ENCODE measurements at regions not wholly inside any gene's neighbourhood (a gene's known extent, or its start where the extent isn't known, plus 50 kb on each side); places are given as distances from the start of the nearest gene placed in this dataset.
"Not testable (repeated sequence)": the region's sequence is repeated elsewhere in the genome, so short reads cannot be mapped to it uniquely, and the experiment has no call there.

DNA sequence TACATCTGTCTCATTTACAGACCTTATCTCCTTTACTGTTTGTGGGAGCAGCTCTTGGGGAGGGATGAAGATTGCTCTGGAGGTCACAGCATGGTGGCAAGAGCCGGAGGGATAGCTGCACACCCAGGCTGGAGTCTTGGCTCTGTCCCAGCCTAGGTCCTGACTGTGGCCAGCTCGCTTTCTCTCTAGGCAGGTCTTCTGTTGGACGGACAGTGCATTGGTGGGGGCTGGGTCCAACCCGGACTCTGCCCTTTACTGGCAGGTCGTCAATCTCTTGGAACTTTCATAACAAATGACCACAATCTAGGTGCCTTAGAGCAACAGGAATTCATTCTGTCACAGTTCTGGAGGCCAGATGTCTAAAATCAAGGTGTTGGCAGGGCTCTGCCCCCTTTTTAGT lies 319.8 kb upstream of the C1orf174 start:
- H3K4me3 ChIP-seq (ENCODE audit: low read depth, low read length): no peak overlapping the region
- TF ChIP-seq, protein P1, sequence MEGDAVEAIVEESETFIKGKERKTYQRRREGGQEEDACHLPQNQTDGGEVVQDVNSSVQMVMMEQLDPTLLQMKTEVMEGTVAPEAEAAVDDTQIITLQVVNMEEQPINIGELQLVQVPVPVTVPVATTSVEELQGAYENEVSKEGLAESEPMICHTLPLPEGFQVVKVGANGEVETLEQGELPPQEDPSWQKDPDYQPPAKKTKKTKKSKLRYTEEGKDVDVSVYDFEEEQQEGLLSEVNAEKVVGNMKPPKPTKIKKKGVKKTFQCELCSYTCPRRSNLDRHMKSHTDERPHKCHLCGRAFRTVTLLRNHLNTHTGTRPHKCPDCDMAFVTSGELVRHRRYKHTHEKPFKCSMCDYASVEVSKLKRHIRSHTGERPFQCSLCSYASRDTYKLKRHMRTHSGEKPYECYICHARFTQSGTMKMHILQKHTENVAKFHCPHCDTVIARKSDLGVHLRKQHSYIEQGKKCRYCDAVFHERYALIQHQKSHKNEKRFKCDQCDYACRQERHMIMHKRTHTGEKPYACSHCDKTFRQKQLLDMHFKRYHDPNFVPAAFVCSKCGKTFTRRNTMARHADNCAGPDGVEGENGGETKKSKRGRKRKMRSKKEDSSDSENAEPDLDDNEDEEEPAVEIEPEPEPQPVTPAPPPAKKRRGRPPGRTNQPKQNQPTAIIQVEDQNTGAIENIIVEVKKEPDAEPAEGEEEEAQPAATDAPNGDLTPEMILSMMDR (IDR thresholded peaks at IDR 0.05; ENCODE audit: borderline replicate concordance, insufficient read depth, low read depth, low read length): no peak

DNA sequence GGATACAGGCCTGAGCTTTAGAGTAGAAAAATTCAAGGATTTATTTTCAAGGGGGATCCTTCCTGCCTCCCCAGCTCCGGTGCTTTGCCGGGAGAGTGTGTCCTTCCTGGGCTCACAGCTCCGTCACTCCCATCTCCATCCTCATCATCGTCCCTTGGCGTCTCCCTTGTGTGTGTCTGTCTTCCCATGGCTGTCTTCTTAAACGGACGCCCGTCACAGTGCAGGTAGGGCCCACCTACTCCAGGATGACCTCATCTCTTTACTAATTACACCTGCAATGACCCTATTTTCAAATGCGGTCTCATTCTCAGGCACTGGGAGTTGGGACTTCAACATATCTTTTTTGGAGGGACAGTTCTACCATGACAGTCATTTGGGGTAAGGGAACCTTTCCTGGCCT lies 320.3 kb upstream of the C1orf174 start:
- TF ChIP-seq, protein P1 (IDR thresholded peaks at IDR 0.05; ENCODE audit: borderline replicate concordance, insufficient read depth, low read depth, low read length): no peak

DNA sequence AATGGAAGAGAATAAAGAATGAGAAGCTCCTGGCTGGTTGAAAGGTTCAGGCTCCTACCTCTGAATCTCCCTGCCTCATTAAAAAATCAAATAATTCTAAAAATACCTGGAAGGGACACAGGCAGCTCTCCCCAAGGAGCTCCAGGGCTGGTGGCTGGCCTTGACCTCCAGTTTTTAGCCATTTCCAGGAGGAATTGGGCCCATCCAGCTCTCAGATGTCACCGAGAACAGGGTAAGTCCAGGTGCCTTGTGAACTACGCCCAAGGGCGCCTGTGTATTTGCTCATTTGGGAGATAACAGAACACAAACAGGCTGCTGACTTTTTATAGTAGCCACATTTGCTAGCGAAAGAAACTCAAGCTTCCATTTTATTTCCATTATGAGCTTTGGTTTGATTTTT lies 321.0 kb upstream of the C1orf174 start:
- TF ChIP-seq, protein P1 (IDR thresholded peaks at IDR 0.05; ENCODE audit: borderline replicate concordance, insufficient read depth, low read depth, low read length): no peak
- H3K4me3 ChIP-seq (ENCODE audit: low read depth, low read length): no peak overlapping the region

More for the DNA sequence above, 320.3 kb upstream of the C1orf174 start:
- no peak overlapping the region for H3K4me3 ChIP-seq (ENCODE audit: low read depth, low read length)

- TF ChIP-seq, protein P1 (IDR thresholded peaks at IDR 0.05; ENCODE audit: borderline replicate concordance, insufficient read depth, low read depth, low read length): no peak
Observed at GRCh38 chr1:4224684-4225467, 324.8 kb upstream of the C1orf174 start.

DNA sequence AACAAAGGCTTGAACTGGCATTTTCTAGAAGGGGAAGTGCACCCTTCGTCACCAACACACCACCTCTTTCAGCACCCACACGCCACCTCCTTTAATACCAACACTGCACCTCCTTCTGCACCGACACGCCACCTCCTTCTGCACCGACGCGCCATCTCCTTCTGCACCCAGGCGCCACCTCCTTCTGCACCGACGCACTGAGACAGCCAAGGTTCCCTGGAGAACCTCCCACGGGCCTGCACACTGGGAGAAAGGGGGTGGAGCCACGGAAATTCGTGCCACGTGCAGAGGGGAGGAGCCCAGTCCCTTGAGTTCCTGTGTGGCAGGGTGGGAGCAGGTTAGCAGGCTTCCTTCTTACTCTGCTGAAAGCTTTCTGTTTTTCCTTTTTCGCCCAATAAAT lies 327.9 kb upstream of the C1orf174 start:
- TF ChIP-seq, protein P1 (IDR thresholded peaks at IDR 0.05; ENCODE audit: borderline replicate concordance, insufficient read depth, low read depth, low read length): no peak
- H3K4me3 ChIP-seq (ENCODE audit: low read depth, low read length): no peak overlapping the region

More at GRCh38 chr1:4224684-4225467, 324.8 kb upstream of the C1orf174 start:
- H3K4me3 ChIP-seq (ENCODE audit: low read depth, low read length): no peak overlapping the region

DNA sequence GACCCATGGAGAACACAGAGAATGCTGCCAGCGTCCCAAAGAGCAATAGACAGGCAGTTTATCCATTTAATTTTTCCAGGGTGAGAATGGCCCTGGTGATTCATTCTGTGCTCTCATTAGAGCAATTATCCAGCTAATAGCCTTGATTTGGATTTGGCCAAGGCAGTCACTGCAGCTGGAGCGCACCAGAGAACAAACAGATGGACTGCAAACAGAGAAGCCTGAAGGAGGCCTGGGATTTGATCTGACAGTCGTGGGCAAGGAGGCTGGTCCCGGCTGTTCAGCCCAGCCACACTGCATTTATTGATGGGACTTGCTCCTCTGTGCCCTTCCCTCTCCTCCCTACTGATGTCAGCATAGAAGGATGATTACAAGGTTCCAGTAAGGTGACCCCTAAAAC lies 353.9 kb upstream of the C1orf174 start:
- H3K4me3 ChIP-seq (ENCODE audit: low read depth, low read length): no peak overlapping the region
- TF ChIP-seq, protein P1 (IDR thresholded peaks at IDR 0.05; ENCODE audit: borderline replicate concordance, insufficient read depth, low read depth, low read length): no peak

DNA sequence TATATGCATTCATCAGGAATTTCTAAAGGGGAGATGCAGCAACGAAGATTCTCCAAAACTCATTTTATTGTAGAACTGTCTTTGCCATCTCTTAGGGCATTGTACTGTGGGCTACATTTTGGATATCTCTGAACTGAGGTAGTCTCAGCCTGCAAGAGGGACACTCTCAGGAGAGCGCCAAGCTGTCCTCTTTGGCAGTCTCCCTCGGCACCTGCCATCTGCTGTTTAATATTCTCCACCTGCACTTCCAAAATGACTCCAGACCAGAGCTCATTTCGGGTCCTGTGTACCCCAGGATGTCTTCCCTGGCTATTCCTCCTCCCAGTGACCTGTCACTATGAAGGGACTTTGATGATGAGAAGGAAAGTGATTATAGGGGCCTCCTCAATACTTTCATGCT lies 356.3 kb upstream of the C1orf174 start:
- TF ChIP-seq, protein P1 (IDR thresholded peaks at IDR 0.05; ENCODE audit: borderline replicate concordance, insufficient read depth, low read depth, low read length): no peak
- H3K4me3 ChIP-seq (ENCODE audit: low read depth, low read length): no peak overlapping the region

DNA sequence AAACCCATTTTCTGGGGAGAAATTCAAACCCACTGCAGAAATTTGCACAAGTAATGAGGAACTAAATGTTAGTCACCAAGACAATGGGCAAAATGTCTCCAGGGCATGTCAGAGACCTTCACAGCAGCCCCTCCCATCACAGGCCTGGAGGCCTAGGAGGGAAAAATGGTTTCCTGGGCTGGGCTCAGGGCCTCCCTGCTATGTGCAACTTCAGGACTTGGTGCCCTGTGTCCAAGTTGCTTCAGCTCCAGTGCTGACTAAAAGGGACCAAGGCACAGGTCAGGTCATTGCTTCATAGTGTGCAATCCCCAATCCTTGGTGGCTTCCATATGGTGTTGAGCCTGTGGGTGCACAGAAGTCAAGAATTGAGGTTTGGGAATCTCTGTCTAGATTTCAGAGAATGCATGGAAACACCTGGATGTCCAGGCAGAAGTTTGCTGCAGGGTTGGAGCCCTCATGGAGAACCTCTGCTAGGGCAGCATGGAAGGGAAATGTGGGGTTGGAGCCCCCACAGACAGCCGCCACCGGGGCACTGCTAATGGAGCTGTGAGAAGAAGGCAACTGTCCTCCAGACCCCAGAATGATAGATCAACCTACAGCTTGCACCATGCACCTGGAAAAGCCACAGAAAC lies 358.2 kb upstream of the C1orf174 start:
- H3K4me3 ChIP-seq (ENCODE audit: low read depth, low read length): not testable (repeated sequence)
